Mucosa of gallbladder (tissue), 1 donor: ENCODE measurements at regions not wholly inside any gene's neighbourhood (a gene's known extent, or its start where the extent isn't known, plus 50 kb on each side); places are given as distances from the start of the nearest gene placed in this dataset.
A peak's percentile ranks its signal among the peaks of the same experiment; 100 is the strongest.
"Not testable (repeated sequence)": the region's sequence is repeated elsewhere in the genome, so short reads cannot be mapped to it uniquely, and the experiment has no call there.

ENCODE experiments used
- DNase-seq: peaks from one replicate; pipeline ENCODE4 v3.0.0-alpha.2; 2020; ENCODE audit warnings: low spot score
- donor health status: DM: no; HTN: no; CAD: no.

DNA sequence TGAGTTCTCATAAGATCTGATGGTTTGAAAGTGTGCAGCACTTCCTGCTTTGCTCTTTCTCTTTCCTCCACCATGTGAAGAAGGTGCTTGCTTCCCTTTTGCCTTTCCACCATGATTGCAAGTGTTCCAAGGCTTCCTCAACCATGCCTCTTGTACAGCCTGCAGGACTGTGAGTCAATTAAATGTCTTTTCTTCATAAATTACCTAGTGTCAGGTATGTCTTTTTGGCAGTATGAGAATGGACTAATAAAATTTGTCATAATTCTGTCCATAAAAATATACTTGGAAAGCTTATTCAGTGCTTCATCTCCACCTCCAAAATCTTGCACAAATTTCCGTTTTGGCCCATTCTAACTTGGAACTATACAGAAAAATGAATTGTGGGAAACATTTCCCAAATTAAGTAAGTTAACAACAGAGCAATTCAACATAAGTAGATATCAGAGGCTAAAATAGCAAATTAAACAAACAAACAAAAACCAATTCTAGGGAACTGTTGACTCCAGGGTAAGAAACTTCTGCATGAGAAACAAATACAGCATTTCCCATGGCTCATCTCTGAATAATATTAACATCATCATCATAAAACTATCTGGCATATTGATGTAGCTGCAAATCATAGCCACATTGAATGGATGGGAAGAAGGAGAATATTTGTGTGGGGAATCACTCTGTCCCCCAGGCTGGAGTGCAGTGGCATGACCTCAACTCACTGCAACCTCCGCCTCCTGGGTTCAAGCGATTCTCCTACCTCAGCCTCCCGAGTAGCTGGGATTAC is 459.5 kb upstream of the FAR2 start:
- DNase-seq: no peak

DNA sequence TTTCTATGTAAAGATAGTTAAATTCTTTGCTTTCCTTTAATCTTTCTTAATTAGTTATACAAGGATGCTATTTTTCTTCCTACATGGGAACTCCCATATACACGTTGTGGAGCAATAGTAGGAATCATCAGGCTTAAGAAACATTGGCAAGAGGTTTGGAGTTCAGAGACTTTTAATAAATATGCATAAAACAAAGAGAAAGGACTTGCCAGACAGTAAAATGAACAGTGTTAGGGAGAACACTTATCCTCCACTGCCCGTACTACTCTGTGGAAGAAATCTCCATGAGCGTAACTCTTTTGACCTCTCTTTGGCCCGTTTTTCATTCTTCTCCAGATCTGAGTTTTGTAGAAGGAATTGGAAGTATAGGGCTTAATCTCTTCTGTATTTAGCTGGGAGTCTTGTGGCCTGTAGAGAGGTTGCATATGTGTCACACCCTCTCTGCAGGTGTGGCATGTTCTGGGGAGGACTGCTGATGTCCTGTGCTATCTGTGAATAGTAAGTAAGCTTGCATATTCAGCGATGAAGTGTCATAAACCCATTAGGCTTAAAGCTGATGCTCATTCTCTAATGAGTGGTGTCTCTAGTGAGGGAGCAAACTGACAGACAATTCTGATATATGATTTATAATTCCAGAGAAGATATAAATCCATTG is 455.4 kb upstream of the FAR2 start:
- DNase-seq: no peak

DNA sequence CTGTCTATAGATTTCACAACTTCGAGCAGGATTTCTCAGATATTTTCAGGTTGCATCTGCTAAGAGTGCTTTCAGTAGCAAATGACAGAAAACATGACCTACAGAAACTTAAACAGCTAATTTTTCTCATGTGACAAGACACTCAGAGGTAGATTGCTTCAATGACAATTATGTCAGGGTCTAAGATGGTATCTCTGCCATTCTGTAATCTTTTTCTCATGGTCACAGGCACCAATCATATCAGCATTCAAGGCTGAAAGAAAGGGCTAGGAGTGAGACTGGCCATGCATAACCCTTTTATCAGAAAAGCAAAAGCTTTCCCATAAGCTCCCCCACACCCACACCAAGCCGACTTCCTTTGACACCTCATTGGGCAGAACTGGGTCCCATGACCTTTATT is 450.5 kb upstream of the FAR2 start:
- no peak for DNase-seq

DNA sequence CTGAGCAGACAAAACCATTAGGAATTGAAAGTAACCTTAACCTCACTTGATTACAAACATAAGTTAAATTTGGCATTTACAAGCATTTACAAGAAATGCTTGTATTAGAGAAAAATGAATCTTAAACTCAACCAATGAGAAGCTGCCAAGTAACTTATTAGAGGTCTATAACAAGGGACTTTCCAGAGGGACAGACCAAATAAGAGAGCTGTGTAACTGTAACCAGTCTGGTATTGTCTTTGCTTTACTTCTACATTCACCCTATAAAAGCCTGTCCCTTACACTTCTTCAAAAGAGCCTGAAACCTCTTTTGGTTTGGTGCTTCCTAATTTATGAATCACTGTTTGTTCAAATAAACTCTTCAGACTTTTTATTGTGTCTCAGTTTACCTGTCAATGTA is 450.0 kb upstream of the FAR2 start:
- DNase-seq: no peak

DNA sequence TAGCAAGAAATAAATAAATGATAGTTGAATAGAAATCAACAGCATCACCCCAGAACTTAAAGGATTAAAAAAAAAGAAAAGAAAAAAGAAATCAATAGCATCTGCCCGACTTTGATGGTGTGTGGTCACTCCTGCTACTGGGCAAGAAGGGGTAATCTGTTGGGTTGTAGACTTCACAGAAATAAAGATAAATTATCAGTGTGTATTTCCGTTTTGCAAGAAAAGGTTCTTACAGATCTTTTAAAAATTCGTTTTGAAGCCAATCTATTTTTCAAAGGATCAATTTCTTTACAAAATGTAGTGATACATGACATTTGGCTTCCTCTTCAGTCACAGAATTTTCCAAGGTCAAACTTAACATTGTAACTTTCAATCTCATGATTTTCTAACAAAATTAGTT is 448.9 kb upstream of the FAR2 start:
- DNase-seq: no peak

DNA sequence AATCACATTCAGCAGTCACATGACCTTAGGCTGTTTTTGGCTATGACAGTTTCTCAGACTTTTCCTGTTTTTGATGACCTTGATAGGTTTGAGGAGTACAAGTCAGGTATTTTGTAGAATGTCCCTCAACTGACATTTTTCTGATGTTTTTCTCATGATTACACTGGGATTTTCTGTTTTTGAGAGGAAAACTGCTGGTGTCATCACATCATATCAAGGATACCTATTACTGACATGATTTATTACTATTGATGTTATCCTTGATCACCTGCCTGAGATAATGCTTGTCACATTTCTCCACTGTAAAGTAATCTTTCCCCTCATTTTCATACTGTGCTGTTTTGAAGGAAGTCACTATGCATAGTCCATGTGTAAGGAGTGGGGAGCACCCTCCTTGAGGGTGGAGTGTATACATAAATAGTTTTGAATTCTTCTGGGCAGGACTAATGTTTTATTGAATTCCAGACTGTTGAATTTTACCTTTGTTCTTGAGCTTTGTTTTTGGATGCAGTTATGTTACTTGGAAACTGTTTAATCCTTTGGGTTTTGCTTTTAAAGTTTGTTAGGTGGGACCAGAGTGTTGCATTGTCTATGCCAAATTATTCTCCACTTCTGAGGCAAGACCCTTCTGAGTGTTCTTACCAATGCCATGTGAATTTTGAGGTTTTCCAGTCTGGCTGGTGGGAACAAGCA is 444.5 kb upstream of the FAR2 start:
- no peak for DNase-seq

DNA sequence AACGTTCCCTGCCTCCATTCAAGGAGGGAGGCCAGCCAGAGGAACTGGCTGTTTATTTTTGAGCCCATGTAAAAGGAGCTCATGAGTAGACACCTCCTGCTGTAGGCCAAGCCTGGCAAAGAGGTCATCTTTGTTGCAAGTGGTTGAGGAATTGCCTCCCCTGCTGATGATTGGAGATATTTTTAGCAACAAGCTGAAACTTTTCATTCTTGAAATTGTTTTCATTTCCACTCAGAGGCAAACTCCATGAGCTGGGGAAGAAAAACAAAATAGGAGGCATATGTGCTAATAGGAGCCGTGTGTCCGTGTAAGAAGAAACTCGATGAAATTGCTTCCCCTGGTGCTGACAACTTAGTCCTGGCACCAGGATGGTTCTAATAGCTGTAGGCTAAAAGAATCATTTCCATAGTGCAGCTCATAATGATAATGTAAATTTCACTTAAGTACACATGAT is 440.1 kb upstream of the FAR2 start:
- no peak for DNase-seq

DNA sequence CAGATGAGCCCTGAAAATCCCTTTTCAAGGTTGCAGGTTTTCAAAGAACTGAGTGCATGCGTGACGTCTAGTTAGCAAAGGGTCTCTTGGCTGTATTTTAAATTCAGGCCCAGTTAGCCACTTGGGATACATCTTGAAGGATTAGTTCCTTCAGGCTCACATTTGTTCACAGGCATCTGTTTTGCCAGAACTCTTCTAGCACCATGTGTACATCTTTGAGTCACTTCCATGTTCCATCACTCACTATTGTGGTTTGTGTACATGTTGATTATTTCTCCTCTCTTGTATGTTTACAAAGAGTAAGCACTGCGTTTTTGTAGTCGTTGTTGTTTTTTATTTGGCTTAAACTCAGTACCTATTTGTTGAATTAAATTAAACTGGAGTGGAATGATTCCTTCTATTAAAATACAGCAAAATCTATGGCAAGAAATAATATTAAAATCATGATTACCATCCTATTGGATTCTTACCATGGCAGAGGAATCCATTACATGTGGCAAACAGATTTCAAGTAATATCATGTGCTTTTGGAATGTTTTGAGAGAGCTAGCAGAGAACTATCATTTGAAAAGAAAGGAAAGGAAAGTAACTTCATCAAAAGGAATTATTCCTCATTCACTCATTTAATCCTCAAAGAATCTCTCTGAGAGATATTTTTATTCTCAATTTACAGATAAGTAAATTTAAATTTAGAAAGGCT is 438.9 kb upstream of the FAR2 start:
- DNase-seq: no peak

DNA sequence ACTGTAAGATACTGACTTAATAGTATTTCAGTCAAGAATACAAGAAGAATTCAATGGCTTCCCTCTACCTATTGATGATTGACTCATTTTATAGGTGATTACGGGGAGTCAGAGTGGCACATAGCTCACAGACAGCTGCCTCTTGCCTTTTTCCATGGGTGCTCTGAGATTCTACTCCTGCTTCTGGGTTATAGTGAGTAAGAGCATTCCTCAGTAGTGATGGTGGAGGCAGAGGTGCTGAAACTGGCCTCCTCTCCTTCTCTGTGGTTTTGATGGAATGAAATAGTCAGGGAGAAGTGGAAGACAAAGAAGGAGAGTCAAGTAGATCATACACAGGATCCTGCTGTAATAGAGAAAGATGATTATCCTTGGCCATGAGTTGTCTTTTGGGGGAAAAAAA is 438.2 kb upstream of the FAR2 start:
- DNase-seq: no peak

DNA sequence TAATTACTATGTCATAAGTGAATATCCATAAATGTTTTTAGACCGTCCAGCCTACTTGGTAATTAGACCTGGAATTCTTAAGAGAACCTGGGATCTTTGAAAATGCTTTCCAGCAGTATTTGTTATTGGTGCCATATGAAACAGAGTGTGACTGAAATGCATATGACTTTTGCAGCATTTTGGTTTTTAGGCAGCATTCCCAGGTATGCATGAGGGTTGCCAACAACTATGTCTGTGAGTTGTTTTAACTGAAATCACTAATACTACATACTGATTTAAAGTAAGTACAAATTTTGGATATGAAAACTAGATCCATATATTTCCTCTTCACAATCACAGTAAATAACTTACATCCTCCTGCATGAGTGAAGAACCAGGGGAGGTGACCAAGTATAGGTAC is 437.7 kb upstream of the FAR2 start:
- DNase-seq: no peak

DNA sequence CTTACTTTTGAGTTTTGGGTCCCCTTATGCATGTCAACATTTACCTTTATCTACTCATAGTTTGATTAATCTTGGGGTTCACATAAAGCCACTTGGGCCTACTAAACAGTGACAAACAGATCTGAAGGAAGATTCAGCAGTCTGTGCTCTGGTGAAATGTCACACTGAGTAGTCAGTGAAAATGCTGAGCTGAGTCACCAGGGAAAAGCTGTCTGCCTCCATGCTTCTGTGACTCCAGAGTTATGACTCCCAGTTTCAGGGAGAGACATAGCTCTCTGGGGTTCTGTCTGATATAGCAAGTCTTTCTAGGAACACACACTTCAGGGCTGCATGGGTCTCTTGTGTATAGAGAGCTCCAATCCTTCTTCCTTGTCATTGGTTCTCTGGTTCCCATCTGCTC is 406.3 kb upstream of the FAR2 start:
- DNase-seq: no peak

DNA sequence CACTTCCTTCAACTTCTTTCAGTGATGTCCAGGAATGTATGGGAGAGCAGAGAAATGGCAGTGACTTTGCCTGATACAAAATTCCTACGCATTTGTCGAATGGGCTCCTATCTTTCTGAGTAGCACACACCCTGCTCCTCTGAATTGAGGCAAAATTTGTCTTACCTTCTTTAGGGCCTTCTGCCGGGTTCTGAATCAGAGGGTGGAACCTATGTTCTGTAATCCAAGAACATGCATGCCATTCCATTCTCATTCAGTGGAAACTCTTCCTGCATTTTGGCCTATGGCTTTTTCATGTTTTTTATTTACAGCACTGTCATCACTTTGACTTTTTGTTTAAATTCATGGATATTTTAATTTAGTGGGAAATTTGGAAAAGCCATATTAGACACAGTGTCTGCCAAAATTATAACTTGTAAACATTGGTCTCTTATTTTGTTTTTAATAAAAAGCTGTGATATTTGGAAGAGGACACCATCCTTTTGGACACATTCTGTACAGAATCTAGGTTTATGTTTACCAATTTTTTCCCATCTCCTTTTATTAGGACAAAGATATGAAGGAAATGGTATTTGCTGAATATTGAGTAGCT is 402.2 kb upstream of the FAR2 start:
- no peak for DNase-seq

DNA sequence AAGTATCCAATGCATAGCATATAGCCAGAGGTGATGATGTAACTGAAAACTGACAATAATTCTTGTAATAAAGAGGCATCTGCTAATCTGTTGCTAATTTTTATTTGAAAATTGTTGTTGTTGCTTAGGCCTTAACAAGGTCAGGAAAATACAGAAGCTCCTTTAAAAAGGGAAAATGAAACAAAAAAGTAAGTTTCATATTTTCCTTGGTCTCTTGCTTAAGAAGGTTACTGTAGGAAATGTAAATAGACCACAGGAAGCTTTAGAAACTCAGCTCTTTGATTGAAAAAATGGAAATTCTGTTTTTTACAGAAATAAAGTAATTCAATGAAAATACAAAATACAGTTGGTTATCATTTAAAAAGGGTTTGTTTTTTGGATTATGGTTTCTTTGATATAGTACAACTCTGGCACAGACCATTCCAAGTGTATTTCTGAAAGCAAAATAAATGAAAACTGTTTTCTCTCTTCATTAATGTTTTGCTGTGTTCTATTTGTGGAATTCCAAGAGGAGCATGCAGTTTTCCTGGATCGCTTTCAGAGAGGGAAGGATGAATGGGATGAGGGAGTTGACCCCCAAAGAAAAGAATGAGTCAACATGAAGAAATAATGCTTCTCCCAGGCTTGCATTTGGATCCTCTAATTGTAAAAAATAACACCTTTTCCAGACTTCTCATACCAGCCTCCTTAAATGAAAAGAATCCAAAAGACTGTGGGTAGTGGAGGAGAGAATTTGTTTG is 398.0 kb upstream of the FAR2 start:
- no peak for DNase-seq

DNA sequence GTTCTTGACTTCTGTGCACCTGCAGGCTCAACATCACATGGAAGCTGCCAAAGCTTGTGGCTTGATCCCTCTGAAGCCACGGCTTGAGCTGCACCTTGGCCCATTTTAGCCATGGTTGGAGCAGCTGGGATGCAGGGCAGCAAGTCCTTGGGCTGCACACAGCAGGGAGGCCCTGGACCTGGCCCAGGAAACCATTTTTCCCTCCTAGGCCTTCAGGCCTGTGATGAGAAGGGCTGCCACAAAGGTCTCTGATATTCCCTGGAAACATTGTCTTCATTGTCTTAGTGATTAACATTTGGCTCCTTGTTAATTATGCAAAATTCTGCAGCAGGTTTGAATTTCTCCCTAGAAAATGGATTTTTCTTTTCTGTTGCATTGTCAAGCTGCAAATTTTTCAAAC is 394.1 kb upstream of the FAR2 start:
- DNase-seq: no peak

DNA sequence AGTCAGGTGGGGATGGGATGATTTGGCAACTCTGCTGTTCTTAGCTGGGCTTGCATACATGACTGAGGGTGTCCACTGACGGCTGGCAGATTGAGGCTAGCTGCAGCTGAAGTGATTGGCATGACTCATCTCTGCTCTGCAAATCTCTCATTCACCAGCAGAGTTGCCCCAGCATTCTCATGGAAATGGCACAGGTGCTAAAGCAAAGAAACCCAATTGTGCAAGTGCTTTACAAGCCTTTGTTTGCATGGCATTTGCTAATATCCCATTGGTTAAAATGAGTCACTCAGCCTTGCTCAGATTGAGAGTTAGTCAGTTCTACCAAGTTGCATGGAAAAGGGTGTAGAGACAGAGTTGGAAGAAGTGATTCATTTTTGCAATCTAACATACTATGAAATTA is 389.7 kb upstream of the FAR2 start:
- no peak for DNase-seq

DNA sequence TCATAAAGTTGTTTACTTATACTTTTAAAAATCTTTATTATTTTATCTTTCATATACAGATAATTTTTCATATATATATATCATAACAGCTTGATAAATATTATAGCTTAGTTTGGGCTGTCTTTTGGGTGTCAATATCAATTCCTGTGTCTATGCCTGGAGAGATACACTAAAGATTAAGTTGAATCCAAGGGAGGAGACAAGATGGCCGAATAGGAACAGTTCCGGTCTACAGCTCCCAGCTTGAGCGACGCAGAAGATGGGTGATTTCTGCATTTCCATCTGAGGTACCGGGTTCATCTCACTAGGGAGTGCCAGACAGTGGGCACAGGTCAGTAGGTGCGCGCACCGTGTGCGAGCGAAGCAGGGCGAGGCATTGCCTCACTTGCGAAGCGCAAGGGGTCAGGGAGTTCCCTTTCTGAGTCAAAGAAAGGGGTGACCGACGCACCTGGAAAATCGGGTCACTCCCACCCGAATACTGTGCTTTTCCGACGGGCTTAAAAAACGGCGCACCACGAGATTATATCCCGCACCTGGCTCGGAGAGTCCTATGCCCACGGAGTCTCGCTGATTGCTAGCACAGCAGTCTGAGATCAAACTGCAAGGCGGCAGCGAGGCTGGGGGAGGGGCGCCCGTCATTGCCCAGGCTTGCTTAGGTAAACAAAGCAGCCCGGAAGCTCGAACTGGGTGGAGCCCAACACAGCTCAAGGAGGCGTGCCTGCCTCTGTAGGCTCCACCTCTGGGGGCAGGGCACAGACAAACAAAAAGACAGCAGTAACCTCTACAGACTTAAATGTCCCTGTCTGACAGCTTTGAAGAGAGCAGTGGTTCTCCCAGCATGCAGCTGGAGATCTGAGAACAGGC is 388.8 kb upstream of the FAR2 start:
- not testable (repeated sequence) for DNase-seq

DNA sequence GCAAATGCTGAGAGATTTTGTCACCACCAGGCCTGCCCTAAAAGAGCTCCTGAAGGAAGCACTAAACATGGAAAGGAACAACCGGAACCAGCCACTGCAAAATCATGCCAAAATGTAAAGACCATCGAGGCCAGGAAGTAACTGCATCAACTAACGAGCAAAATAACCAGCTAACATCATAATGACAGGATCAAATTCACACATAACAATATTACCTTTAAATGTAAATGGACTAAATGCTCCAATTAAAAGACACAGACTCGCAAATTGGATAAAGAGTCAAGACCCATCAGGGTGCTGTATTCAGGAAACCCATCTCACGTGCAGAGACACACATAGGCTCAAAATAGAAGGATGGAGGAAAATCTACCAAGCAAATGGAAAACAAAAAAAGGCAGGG is 387.2 kb upstream of the FAR2 start:
- not testable (repeated sequence) for DNase-seq

DNA sequence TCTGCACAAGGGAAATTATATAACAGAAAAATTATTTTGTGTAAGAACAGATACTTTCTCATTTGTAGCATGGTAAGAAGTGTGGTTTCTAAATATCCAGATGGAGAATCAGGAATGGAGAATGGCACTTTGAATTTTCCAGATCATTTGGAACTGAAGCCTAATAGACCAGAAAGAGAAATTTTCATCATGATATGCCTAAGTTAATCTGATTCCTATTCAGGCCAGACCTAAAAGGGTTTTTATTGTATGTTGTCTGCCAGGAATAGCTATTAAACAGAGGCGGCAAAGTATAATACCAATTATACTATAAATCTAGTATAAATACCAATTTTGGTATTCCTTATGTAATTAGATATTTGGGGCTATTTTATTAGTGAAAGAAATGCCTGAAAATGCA is 382.7 kb upstream of the FAR2 start:
- no peak for DNase-seq

DNA sequence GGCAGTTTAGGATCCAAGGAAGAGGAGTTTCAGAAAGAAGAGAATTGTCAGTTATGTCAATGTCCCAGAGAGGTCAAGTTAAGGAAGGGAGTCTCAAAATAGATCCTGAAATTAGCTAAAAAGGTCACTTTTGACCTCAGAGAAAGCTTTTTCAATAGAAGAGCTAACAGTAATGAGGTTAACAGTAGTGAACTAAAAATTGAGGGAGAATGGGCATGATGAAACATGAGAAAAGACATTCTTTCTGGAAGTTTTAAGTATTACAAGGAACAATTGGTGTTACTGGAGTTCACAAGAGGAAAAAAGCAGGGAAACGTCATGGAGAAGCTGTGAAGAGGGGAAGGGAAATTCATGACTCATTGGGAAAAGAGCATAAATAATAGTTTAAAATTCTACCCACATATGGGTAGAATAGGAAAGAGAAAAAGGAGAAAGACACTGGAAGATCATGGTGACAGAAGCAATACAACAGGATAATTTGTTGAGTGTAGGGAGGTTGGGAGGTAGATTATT is 381.2 kb upstream of the FAR2 start:
- no peak for DNase-seq

DNA sequence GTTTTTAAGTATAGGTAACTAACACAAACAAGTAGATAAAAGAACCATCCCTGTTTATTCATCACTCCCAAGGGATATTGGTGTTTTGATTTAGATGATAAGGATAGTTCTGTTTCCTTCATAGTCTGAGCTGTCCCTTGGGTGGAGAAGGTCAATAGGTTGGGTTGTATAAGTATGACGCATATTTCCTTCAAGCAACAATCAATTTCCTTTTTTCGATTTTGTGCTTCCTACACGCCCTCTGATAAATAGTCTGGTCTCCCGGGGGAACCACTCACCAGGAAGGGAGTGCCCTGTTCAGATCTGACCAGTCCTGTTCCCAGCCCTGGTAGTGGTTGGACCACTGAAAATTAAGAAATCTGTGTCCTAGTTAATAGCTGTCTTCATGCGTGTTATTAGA is 378.8 kb upstream of the FAR2 start:
- peak; percentile 11 for DNase-seq
